NCI-H226 (cell line): ENCODE measurements at regions not wholly inside any gene's neighbourhood (a gene's known extent, or its start where the extent isn't known, plus 50 kb on each side); places are given as distances from the start of the nearest gene placed in this dataset.
"Not testable (repeated sequence)": the region's sequence is repeated elsewhere in the genome, so short reads cannot be mapped to it uniquely, and the experiment has no call there.

Experiments used
- DNase-seq: peaks from one replicate; pipeline ENCODE4 v3.0.0-alpha.2; 2015

- DNase-seq: no peak
Observed at GRCh38 chr4:187617113-187617512, 378.5 kb upstream of the ZFP42 start.

GRCh38 chr4:187618701-187619281 lies 376.8 kb upstream of the ZFP42 start:
- DNase-seq: no peak

- DNase-seq: no peak
Observed at GRCh38 chr4:187619319-187619718, 376.3 kb upstream of the ZFP42 start.

DNA sequence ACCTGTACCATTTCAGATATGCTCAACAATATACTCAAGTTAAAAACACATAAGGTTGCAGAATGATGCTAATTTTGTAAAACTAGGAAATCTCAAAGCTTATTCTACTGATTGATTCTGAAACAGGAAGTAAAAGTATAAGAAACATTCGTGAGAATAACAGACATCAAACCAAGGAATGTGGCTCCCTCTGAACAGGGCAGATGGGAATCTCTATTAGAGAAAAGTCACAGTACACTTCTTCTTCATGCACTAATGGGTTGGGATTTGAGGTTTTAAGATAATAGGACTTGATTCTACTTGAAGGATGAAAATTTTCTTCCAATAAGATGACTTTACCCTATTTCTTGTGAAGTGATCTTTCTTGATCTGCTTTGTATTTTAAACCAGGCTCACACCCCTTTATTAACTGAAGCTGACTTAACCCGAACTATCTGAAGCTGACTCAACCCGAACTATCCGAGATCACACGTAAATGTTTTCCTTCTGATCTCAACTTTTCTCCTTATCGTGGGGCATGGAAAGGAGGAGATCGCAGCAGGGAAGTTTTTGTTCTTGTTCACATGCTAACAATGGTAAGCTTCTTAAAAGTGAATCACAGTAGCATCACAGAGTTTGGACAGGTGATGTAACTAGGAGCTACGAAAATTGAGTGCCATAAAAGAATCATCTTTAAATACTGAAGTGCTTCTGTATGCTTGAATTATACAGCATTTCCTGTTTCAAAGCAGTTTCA lies 363.1 kb upstream of the ZFP42 start:
- DNase-seq: no peak

- DNase-seq: no peak
Observed at GRCh38 chr4:187633245-187633644, 362.3 kb upstream of the ZFP42 start.

- no peak for DNase-seq
Observed at GRCh38 chr4:187656959-187657358, 338.6 kb upstream of the ZFP42 start.

GRCh38 chr4:187663076-187663475 lies 332.5 kb upstream of the ZFP42 start:
- no peak for DNase-seq

DNA sequence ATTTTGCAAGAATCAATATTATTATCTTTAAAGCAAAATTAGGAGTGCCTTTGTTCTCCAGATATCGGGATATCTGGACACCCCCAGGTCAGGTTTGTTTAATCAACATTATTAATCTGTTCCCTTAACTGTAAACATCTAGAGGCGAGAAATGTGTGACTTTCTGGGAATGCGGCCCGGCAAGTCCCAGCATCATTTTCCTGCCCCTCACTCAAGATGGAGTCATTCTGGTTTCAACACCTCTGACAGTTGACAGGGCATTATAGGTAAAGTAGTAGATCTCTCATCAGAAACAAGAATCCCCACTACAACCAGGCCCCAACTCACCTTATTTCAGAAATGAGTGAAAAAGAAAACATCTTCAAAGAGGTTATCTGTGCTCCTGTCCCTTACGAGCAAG lies 331.6 kb upstream of the ZFP42 start:
- no peak for DNase-seq

GRCh38 chr4:187665086-187665485 lies 330.5 kb upstream of the ZFP42 start:
- no peak for DNase-seq

DNA sequence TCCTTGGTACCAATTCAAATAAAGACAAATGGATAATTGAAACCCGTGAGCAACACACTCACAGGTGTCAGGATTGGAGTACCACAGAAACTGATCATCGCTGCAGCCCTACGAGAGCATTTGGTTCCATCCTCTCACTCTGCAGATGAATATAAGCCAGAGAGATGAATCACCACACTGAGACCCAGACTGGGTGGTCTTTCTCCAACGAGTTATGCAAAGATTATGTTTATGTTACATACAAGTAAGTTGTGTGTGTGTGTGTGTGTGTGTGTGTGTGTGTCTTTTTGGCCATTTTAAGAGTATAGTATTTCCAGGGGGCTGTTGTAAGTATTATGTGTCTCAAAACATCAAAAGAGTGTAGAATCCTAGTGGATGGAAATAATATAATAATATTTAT lies 329.5 kb upstream of the ZFP42 start:
- DNase-seq: no peak

DNA sequence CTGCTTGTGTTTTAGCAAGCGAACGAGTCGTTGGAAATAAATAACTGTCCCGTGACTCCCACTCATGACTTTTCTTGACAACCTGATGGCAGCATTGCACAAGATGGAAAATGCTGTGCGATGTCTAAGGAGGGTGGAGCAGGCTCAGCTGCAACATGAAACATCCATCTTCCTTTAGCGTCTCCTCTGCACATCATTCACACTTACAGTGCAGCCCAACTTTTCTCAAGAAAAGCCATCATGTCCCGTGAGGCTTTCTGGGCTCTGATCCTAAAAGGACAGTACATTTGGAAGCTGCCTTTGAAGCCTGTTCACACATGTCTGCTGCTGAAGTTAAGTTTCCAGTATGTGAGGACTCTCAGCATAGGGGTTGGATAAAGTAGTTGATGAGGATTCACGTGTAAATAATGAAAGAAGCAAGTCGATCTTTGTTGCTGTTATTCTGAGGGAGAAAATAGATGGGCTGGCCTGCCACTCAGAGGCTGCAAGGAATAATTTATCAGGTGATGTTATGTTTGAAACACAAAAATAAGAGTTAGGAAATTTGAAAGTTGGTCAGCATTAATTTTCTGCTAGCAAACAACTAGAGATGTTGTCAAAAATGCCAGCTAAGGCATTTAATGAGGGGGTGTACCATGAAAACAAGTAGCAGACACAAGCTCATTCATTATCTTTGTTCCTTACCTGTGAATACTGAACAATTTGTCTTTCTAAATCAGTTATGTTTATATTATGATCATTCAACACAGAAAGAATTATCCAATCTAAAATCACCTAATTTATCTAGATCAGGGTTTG lies 328.7 kb upstream of the ZFP42 start:
- DNase-seq: no peak

GRCh38 chr4:187668526-187669082 lies 327.0 kb upstream of the ZFP42 start:
- DNase-seq: no peak

- DNase-seq: not testable (repeated sequence)
Observed at GRCh38 chr4:187671521-187671920, 324.1 kb upstream of the ZFP42 start.

- DNase-seq: not testable (repeated sequence)
Observed at GRCh38 chr4:187671958-187672357, 323.6 kb upstream of the ZFP42 start.

GRCh38 chr4:187672526-187672925 lies 323.0 kb upstream of the ZFP42 start:
- not testable (repeated sequence) for DNase-seq

DNA sequence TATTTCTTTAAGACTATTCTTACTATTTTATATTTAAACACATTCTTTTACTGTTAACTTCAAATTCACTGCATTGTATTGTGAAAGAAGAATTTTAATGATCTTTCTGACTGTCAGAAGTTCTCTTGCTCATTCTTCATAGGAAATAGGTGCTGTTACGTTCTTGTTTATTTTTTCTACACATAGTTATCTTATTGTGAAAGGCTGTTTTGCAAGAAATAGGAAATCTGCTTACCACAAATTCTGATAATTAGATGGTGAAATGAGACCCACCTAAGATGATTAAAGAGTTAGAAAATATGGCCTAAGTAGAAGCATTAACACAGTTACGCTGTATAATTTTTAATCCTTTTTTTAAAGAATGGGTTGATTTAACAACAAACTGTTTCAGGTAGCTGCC lies 316.1 kb upstream of the ZFP42 start:
- DNase-seq: no peak

DNA sequence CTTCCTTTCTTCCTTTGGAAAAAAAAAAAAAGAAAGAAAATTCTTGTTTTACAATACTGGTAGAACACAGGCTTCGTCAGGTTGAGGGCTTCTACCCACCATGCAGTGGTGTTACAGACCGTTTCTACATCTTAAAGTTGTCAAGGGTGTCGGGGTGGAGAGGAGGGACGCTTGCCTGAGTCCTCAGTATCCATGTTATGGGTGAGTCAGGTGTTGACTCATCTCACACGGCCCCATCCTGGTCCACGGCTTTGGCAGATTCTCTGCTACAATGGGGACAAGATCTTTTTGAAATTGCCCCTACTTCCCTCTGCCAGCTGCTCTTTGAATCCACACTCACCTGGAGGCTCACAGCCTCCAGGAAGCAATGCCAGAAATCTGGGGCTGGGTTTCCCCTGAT lies 310.3 kb upstream of the ZFP42 start:
- DNase-seq: no peak

DNA sequence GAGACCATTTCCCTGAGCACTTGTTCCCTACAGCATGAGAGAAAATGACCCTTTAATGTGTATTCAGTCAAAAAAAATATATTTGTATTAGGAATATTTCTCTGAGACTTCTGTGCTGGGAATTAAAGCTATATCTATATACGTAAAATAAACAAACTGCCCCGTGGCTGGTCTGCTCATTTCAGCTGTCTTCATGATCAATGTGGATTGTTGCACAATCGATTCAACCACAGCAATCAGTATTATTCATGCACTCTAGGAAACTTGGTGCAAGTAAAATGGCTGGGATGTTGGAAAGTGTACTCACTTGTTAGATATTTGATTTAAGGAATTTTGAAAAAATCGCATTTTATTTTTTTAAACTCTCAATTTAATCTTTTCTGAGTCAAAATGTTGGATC lies 307.9 kb upstream of the ZFP42 start:
- no peak for DNase-seq

- no peak for DNase-seq
Observed at GRCh38 chr4:187692626-187693025, 302.9 kb upstream of the ZFP42 start.

DNA sequence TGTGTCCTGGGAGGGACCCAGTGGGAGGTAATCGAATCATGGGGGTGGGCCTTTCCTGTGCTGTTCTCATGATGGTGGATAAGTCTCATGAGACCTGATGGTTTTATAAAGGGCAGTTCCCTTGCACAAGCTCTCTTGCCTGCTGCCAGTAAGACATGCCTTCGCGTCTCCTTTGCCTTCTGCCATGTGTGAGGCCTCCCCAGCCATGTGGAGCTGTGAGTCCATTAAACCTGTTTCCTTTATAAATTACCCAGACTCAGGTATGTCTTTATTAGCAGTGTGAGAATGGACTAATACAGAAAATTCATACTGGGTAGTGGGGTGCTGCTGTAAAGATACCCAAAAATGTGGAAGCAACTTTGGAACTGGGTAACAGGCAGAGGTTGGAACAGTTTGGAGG lies 300.0 kb upstream of the ZFP42 start:
- DNase-seq: not testable (repeated sequence)

GRCh38 chr4:187711586-187711985 lies 284.0 kb upstream of the ZFP42 start:
- DNase-seq: no peak

GRCh38 chr4:187714957-187715356 lies 280.6 kb upstream of the ZFP42 start:
- no peak for DNase-seq

GRCh38 chr4:187715466-187715865 lies 280.1 kb upstream of the ZFP42 start:
- no peak for DNase-seq

DNA sequence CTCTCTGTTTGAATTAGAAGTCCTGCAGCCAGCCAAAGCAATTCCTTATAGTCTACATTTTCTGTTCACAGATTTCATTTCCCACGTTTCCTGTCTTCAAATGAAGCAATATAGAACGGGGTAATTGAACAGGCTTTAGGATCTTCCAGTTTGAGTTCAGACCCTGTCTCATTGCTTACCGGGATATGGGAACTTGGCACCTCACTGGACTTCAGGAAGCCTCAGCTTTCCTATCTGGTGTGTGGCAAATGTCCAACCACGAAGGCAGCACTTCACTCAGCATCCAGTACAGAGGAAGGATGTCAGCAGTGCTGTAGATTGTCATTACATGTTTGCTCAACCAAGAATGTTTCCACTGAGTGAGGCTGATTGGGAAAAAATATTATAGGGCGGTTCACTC lies 271.1 kb upstream of the ZFP42 start:
- no peak for DNase-seq
